IMR-90 (cell line): ENCODE measurements at regions not wholly inside any gene's neighbourhood (a gene's known extent, or its start where the extent isn't known, plus 50 kb on each side); places are given as distances from the start of the nearest gene placed in this dataset.

Source experiments
- ATAC-seq: fragments of 200-7000 bp; cut with Tn5 transposase; 2 replicates; pipeline ENCODE4 v1.9.1; 2020; ENCODE audit warnings: low read depth, mild to moderate bottlenecking, moderate library complexity
- BruUV-seq: library from RNA; stranded (reverse); fragments of 400-500 nt; replicated peaks from 2 replicates; lab custom pipeline; 2021; lab: Mats Ljungman, UMichigan
- CTCF ChIA-PET: fragments of 300-600 bp; formaldehyde crosslinking; extraction: SDS; loops from one replicate; lab custom pipeline; 2021; ENCODE audit warnings: antibody characterized with exemption; lab: Yijun Ruan, JAX
- POLR2A ChIA-PET: fragments of 300-600 bp; sonication (Branson Sonifier 250); formaldehyde crosslinking; loops from one replicate; lab custom pipeline; 2022; ENCODE audit warnings: antibody characterized with exemption; ENCODE audit not compliant: unreplicated experiment; lab: Charles Lee
- DNase-seq: peaks from one replicate; pipeline ENCODE4 v3.0.0; 2013
- H2AFZ ChIP-seq: replicated peaks from 2 replicates; pipeline ENCODE3; 2013; ENCODE audit warnings: low read length, mild to moderate bottlenecking; ENCODE audit not compliant: poor library complexity
- H2AK5ac ChIP-seq: 2 replicates; pipeline ENCODE4 v1.6.1; 2013; ENCODE audit warnings: low read depth, low read length, inconsistent platforms
- H2AK9ac ChIP-seq: replicated peaks from 2 replicates; pipeline ENCODE3; 2013; ENCODE audit warnings: mild to moderate bottlenecking, low read depth, low read length, moderate library complexity; ENCODE audit not compliant: poor library complexity
- H2BK120ac ChIP-seq: 2 replicates; pipeline ENCODE4 v1.6.1; 2013; ENCODE audit warnings: low read depth, low read length, inconsistent platforms
- H2BK15ac ChIP-seq: 3 replicates; pipeline ENCODE4 v1.6.1; 2013; ENCODE audit warnings: low read depth, low read length, inconsistent platforms
- H2BK20ac ChIP-seq: 2 replicates; pipeline ENCODE4 v1.6.1; 2013; ENCODE audit warnings: low read depth, mild to moderate bottlenecking, inconsistent platforms, low read length, moderate library complexity
- H2BK5ac ChIP-seq: 2 replicates; pipeline ENCODE4 v1.6.1; 2013; ENCODE audit warnings: mild to moderate bottlenecking, low read depth, low read length, inconsistent platforms; ENCODE audit not compliant: poor library complexity, severe bottlenecking
- H3K14ac ChIP-seq: replicated peaks from 2 replicates; pipeline ENCODE4 v1.6.1; 2013; ENCODE audit warnings: low read depth, low read length, inconsistent platforms
- H3K18ac ChIP-seq: 2 replicates; pipeline ENCODE4 v1.6.1; 2013; ENCODE audit warnings: low read depth, low read length, control low read depth
- H3K23ac ChIP-seq: 2 replicates; pipeline ENCODE4 v1.6.1; 2013; ENCODE audit warnings: low read depth, low read length, inconsistent platforms
- H3K27ac ChIP-seq: 2 replicates; pipeline ENCODE4 v1.5.1; 2013; ENCODE audit warnings: mild to moderate bottlenecking, control low read depth, low read length; ENCODE audit not compliant: insufficient read depth
- H3K27me3 ChIP-seq: 2 replicates; pipeline ENCODE4 v1.6.1; 2013; ENCODE audit warnings: low read length; ENCODE audit not compliant: control insufficient read depth, insufficient read depth
- H3K36me3 ChIP-seq: 2 replicates; pipeline ENCODE4 v1.6.1; 2013; ENCODE audit warnings: low read length, mixed read lengths; ENCODE audit not compliant: control insufficient read depth, insufficient read depth
- H3K4ac ChIP-seq: 2 replicates; pipeline ENCODE4 v1.6.1; 2013; ENCODE audit warnings: low read depth, low read length, inconsistent platforms
- H3K4me1 ChIP-seq: 2 replicates; pipeline ENCODE4 v1.6.1; 2013; ENCODE audit warnings: low read length, mixed read lengths; ENCODE audit not compliant: control insufficient read depth, insufficient read depth
- H3K4me2 ChIP-seq: 2 replicates; pipeline ENCODE4 v1.6.1; 2013; ENCODE audit warnings: low read depth, mild to moderate bottlenecking, control low read depth, low read length, moderate library complexity
- H3K4me3 ChIP-seq: 2 replicates; pipeline ENCODE4 v1.5.1; 2013; ENCODE audit warnings: low read depth, mild to moderate bottlenecking, control low read depth, low read length, moderate library complexity; ENCODE audit not compliant: insufficient read depth
- H3K56ac ChIP-seq: 2 replicates; pipeline ENCODE4 v1.6.1; 2013; ENCODE audit warnings: low read length, inconsistent platforms; ENCODE audit not compliant: insufficient read depth; ENCODE audit errors: extremely low read depth
- H3K79me1 ChIP-seq, 2 experiments: 2 replicates each; pipeline ENCODE4 v1.6.1; 2013; ENCODE audit warnings: low read length in 2 of 2, inconsistent platforms in 1 of 2, low read depth in 1 of 2
- H3K9ac ChIP-seq: 2 replicates; pipeline ENCODE4 v1.6.1; 2013; ENCODE audit warnings: low read depth, low read length, control low read depth
- H3K9me1 ChIP-seq: 2 replicates; pipeline ENCODE4 v1.6.1; 2013; ENCODE audit warnings: low read length, inconsistent platforms; ENCODE audit not compliant: insufficient read depth
- H3K9me3 ChIP-seq: 2 replicates; pipeline ENCODE4 v1.6.1; 2013; ENCODE audit warnings: low read length; ENCODE audit not compliant: control insufficient read depth, insufficient read depth
- H4K20me1 ChIP-seq: 2 replicates; pipeline ENCODE4 v1.6.1; 2013; ENCODE audit warnings: low read length, inconsistent platforms; ENCODE audit not compliant: insufficient read depth
- H4K5ac ChIP-seq: 2 replicates; pipeline ENCODE4 v1.6.1; 2013; ENCODE audit warnings: mild to moderate bottlenecking, low read depth, low read length, control low read depth
- H4K8ac ChIP-seq, 2 experiments: 2 replicates each; pipeline ENCODE4 v1.6.1; 2013; ENCODE audit warnings: low read depth in 2 of 2, low read length in 2 of 2, control low read depth in 1 of 2, inconsistent platforms in 1 of 2
- H4K91ac ChIP-seq: 2 replicates; pipeline ENCODE4 v1.6.1; 2013; ENCODE audit warnings: low read depth, low read length, inconsistent platforms; ENCODE audit not compliant: insufficient read depth
- POLR2A ChIP-seq: IDR thresholded peaks from 2 replicates; pipeline ENCODE4 v1.6.1; 2012; ENCODE audit warnings: mild to moderate bottlenecking, low read depth, low read length
- RFX5 ChIP-seq: IDR thresholded peaks from 2 replicates; pipeline ENCODE4 v1.8.0; 2012; ENCODE audit warnings: low read depth, mild to moderate bottlenecking, low read length, moderate library complexity
- WGBS, 2 experiments: methylation state at CpG; one replicate each; pipeline versions ENCODE4 v1.1.5 to v1.1.7; 2013; ENCODE audit warnings: missing lambda C conversion rate in 2 of 2; ENCODE audit not compliant: insufficient read length in 1 of 2; ENCODE audit errors: extremely low coverage in 2 of 2; 5-methylcytosine and 5-hydroxymethylcytosine counted together
- dilution Hi-C: fragments of 300-500 bp; cut with HindIII; formaldehyde crosslinking; loops from one replicate; pipeline ENCODE4 v1.14.3; 2018; ENCODE audit warnings: low sequenced_read_pairs; ENCODE audit not compliant: unreplicated experiment
- in situ Hi-C: fragments of 300-500 bp; cut with MboI; formaldehyde crosslinking; loops from 3 replicates; pipeline ENCODE4 v1.14.3; 2019; ENCODE audit warnings: low sequenced_read_pairs, inconsistent platforms, mixed read lengths
- intact Hi-C: fragments of 100-400 bp; cut with micrococcal nuclease; formaldehyde crosslinking; loops from 2 replicates; pipeline ENCODE4 v1.10.0; 2022

GRCh38 chr17:77884019-77884418, 74.5 kb upstream of the TNRC6C start:
- H4K20me1 ChIP-seq = no peaks in the 10 kb centered on the region
- in situ Hi-C loops = no loop called here
- H4K8ac ChIP-seq = no peak overlapping the region
- dilution Hi-C loops = no loop called here
- WGBS, 2 experiments = 17% methylated on average over 4 of the region's 11 CpGs; no CpG with 5 or more reads in 1 of the 2 experiments
- H2BK15ac ChIP-seq = no peak overlapping the region
- BruUV-seq = no TSS peak
- no peaks in the 10 kb centered on the region for H3K79me1 ChIP-seq
- H3K56ac ChIP-seq = no peak overlapping the region
- no peaks in the 10 kb centered on the region for H3K36me3 ChIP-seq
- peak overlapping the region; percentile 25 for H2AK9ac ChIP-seq
- peaks cover 38% of the 10 kb centered on the region; the same call in 1 of the 2 replicates for H3K27me3 ChIP-seq
- DNase-seq = peak; percentile 5
- H4K5ac ChIP-seq = no peak overlapping the region
- H3K27ac ChIP-seq = no peak overlapping the region
- intact Hi-C loops = no loop called here
- no peak overlapping the region for H3K4me2 ChIP-seq
- H3K9me1 ChIP-seq = no peaks in the 10 kb centered on the region
- H3K14ac ChIP-seq = no peak overlapping the region
- no peak overlapping the region for H2BK120ac ChIP-seq
- H4K91ac ChIP-seq = no peak overlapping the region
- no peak for ATAC-seq
- H2AK5ac ChIP-seq = no peak overlapping the region
- H3K4ac ChIP-seq = no peak overlapping the region
- no peak overlapping the region for H2AFZ ChIP-seq
- no peak overlapping the region for H3K18ac ChIP-seq
- H3K9ac ChIP-seq = no peak overlapping the region
- TF ChIP-seq POLR2A (no peak), RFX5 (peak; percentile 89)
- no peaks in the 10 kb centered on the region for H3K9me3 ChIP-seq
- no peak overlapping the region for H3K23ac ChIP-seq
- no peak overlapping the region for H2BK20ac ChIP-seq
- H3K4me3 ChIP-seq = no peak overlapping the region
- ChIA-PET POLR2A (interaction anchor here (0.6 kb wide), 1 partner anchor 1825 kb away, joined by 9 read pairs; no protein-coding TSS in a partner anchor), CTCF (no interaction called here)
- H2BK5ac ChIP-seq = no peak overlapping the region
- no peaks in the 10 kb centered on the region for H3K4me1 ChIP-seq
